GM21825 (cell line): ENCODE measurements at regions not wholly inside any gene's neighbourhood (a gene's known extent, or its start where the extent isn't known, plus 50 kb on each side); places are given as distances from the start of the nearest gene placed in this dataset.
"Not testable (repeated sequence)": the region's sequence is repeated elsewhere in the genome, so short reads cannot be mapped to it uniquely, and the experiment has no call there.

Source experiments
- ATAC-seq: cut with Tn5 transposase; IDR thresholded peaks from one replicate; pipeline ENCODE4 v1.9.1; 2021; ENCODE audit warnings: mild to moderate bottlenecking, moderate library complexity; ENCODE audit not compliant: unreplicated experiment

- no peak for ATAC-seq
These were observed 405.9 kb upstream of the ACVR2A start for GRCh38 chr2:147438882-147439281.

GRCh38 chr2:147433822-147434221 lies 411.0 kb upstream of the ACVR2A start:
- ATAC-seq: no peak

GRCh38 chr2:147430408-147430807 lies 414.4 kb upstream of the ACVR2A start:
- no peak for ATAC-seq

- ATAC-seq: no peak
These were observed 416.6 kb upstream of the ACVR2A start for GRCh38 chr2:147428120-147428747.

DNA sequence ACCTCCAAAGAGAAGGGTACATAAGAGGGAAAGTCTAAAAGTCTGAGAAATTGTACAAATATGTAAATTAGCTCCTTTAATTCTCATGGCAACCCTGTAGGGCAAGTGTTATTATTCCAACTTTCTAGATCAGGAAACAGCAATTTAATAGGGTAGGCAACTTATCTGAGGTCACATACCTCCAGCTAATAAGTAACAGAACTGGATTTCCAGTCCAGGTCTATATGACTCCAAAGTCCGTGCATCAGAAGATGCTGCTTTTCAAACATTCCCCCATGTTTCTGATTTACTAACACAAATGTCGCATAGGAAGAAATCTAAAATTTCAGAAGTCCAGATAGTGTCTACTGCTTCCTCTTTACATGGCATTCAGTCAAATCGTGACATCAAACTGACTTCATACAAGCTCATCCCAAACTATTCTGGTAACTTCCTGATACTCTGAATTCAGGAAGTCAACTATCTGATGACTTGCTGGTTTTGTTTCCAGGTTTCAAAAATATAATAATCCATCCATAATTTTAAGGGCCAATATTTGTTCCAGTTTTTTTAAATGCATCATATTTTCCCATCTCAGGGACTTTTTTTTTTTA lies 419.3 kb upstream of the ACVR2A start:
- no peak for ATAC-seq

GRCh38 chr2:147424766-147425165 lies 420.1 kb upstream of the ACVR2A start:
- ATAC-seq: no peak

- no peak for ATAC-seq
These were observed 423.7 kb upstream of the ACVR2A start for GRCh38 chr2:147420947-147421675.

DNA sequence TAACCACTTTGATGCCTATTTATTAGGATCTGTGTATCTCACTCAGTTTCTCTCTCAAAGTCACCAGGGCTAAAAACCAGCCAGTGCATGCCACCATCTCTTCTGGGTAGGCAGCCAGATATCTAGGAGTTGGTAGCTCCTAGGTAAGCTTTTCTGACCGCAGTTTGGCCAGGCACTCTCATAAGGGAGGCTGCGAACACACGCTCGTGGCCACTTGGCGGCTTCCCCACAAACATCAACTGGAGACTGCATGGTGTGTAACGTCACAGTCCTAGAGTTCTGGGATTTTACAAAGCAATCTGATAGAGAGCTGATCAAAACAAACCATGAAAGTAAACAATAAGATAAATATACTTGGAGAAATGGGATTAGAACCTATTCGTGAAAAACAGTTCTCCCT lies 424.3 kb upstream of the ACVR2A start:
- ATAC-seq: no peak

GRCh38 chr2:147416099-147416498 lies 428.7 kb upstream of the ACVR2A start:
- ATAC-seq: no peak

DNA sequence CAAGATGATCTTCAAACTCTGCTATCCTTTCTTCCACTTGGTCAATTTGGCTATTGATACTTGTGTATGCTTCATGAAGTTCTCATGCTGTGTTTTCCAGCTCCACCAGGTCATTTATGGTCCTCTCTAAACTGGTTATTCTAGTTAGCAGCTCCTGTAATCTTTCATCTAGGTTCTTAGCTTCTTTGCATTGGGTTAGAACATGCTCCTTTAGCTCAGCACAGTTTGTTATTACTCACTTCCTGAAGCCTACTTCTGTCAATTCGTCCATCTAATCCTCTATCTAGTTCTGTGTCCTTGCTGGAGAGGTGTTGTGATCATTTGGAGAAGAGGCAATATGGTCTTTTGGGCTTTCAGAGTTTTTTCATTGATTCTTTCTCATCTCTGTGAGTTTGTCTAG lies 430.2 kb upstream of the ACVR2A start:
- ATAC-seq: not testable (repeated sequence)

GRCh38 chr2:147408357-147408756 lies 436.5 kb upstream of the ACVR2A start:
- no peak for ATAC-seq

DNA sequence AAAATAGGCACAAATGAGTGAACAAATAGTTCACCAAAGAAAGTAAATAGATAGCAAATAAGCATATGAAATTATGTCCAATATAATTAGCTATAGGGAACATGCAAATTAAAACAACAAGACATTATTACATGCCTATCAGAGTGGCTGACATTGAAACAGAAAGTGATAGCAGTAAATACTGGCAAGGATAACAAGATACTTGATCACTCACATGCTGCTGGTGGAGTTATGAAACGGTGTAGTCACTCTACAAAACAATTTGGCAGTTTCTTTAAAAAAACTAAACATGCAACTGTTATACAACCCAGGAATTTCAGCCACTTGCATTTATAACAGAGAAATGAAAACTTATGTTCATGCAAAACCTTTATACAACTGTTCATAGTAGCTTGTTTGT lies 439.2 kb upstream of the ACVR2A start:
- no peak for ATAC-seq

DNA sequence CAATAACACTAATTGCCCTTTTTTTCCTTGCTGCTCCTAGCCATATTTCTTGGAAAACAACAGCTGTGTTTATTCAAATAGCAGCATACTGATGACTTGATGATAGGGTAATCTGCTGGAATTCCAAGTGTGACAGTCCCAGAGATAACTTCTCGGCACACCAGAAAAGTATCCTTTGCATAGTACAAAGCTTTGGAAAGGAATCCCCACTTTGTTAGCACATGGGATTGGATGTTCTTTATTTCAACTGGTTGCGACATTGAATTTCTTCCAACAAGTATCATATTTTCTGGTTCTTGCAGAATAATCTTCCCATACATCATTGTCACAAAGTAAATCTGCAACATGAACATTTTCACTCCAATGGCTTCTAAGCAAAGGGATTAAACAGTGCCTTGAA lies 445.8 kb upstream of the ACVR2A start:
- ATAC-seq: no peak

DNA sequence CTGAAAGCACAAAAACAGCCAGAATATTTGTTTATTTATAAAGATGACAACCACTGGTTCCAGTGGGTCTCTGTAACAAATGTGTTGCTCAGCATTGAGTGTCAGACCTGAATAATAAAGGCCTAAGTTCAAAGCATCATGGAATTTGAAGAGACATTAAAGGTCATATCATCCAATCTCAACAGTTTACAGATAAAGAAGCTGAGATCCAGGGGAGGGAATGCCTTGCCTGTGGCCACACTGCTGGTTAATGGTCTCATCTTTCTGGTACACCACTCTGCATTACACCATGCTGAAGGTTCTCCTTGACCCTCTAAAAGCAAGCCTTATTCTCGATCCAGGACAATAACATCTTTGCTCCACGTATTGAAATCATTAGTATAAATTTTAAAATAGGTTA lies 446.5 kb upstream of the ACVR2A start:
- no peak for ATAC-seq

DNA sequence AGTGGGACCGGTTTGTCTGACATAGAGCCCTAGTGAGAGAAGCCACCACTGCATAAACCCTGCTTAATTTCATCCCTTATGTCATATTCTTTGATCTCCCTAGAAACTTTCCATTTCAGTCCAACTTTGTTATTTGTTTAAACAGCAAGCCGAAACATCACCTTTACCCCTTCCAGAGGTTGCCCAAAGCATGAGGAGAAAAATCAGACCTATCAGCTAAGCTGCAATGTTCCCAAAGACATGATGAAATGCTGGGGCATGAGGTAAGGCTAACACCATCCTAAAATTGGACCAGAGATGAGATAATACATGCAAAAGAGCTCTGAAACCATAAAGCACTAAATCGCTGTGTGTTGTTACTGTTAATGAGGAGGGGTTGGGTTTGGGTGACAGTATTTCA lies 447.9 kb upstream of the ACVR2A start:
- no peak for ATAC-seq

- no peak for ATAC-seq
These were observed 450.5 kb upstream of the ACVR2A start for GRCh38 chr2:147394179-147394790.

DNA sequence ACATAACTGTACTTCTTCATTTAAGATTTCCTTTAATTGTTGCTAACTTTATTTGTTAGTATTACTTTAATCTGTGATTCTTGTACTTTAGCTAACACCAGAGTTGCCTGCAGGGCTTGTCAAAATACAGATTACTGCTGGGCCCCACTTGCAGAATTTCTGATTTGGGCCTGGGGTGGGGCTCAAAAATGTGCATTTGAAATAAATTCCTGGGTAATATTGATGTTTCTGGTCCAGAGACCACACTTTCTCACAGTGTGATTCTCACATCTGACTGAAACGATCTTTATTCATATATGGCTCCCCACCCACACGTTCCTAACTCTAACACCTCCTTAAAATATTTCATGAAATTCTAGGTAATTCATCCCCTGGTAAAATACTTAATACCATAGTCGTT lies 452.6 kb upstream of the ACVR2A start:
- ATAC-seq: no peak

DNA sequence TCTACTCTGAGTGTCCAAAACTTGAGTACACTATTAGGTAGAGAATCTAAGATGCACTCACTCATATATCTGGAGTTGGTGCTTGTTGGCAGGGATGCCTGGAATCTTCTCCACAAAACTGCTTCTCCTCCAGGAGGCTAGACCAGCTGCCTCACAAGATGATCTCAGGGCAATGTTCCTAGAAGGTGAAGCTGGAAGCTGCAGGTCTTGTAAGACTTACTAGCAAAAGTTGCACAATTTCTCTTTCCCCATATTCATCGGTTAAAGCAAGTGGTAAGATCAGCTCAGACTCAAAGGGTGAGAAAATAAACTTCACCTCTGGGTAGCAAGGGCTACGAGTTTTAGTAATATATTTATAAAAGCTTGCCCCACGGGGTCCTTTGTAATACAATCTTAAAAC lies 454.4 kb upstream of the ACVR2A start:
- no peak for ATAC-seq

DNA sequence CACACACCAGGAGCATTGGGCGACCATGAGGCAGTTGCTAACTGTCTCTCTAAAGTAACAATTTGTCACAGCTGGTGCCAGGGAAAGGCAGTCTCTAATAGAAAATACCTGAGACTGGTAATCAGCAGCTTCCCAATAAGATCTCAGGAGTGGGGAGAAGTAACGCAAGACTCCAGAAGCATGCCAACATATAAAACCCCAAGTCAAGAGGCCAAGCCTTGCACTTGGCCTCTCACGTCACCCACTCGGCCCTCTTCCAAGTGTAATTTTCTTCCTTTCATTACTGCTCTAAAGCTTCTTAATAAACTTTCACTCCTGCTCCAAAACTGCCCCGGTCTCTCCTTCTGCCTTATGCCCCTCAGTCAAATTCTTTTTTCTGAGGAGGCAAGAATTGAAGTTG lies 455.6 kb upstream of the ACVR2A start:
- no peak for ATAC-seq

DNA sequence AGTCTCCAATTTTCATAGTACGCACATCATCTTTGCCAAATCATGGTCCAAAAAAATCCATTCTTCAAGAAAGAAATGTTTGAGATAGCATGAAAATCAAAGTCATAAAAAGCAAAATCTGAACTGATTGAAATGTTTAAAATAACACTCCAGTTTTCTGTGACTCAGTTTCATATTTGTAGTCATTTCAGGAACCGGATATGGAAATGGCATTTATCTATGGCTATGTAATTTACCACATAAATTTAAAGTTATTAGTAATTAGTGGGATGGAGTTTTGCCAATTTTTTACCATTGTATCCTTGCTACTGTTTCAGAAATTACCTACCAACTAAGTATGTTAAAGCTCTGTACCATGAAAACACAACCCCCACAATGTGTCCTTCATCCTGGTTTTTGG lies 456.6 kb upstream of the ACVR2A start:
- ATAC-seq: no peak

DNA sequence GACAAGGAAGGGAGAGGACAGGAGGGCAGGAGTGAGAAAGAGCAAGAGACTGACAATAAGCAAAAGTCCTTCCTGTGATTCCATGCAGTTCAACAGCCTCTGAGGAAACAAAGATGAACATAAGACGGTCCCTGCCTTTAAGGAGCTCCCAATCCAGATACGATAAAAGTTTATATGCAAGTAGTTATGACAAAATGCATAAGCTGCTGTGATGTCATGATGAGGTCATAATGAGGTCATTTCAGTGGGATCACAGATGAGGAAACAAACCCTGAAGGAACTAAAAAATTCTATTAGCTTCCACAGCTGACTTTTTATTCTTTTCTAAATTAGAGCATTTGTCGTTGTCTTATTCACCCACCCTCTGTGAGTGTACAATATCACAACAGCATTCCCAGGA lies 458.5 kb upstream of the ACVR2A start:
- no peak for ATAC-seq

GRCh38 chr2:147385600-147385999 lies 459.2 kb upstream of the ACVR2A start:
- no peak for ATAC-seq
